ENCODE measurements at regions not wholly inside any gene's neighbourhood (a gene's known extent, or its start where the extent isn't known, plus 50 kb on each side); places are given as distances from the start of the nearest gene placed in this dataset.

- TF ChIP-seq TEAD4 (IDR thresholded peaks at IDR 0.05) (no peak), REST (IDR thresholded peaks at IDR 0.05; ENCODE audit: low read depth) (no peak), EP300 (IDR thresholded peaks at IDR 0.05; ENCODE audit: borderline replicate concordance) (no peak), TAF1 (IDR thresholded peaks at IDR 0.05; ENCODE audit: low read depth) (no peak), YY1 (IDR thresholded peaks at IDR 0.05; ENCODE audit: low read depth) (no peak), CREB1 (IDR thresholded peaks at IDR 0.05; ENCODE audit: low read depth) (no peak), FOXM1 (IDR thresholded peaks at IDR 0.05; ENCODE audit: borderline replicate concordance, low read depth) (no peak), MAX (IDR thresholded peaks at IDR 0.05) (no peak), TCF12 (IDR thresholded peaks at IDR 0.05; ENCODE audit: low read depth) (no peak), EGR1 (IDR thresholded peaks at IDR 0.05) (no peak)
Measured at GRCh38 chr6:145233955-145234354, 501.4 kb downstream of the EPM2A start.
